Hindlimb muscle (tissue), 1 donor: ENCODE measurements at regions not wholly inside any gene's neighbourhood (a gene's known extent, or its start where the extent isn't known, plus 50 kb on each side); places are given as distances from the start of the nearest gene placed in this dataset.
"Not testable (repeated sequence)": the region's sequence is repeated elsewhere in the genome, so short reads cannot be mapped to it uniquely, and the experiment has no call there.

ENCODE experiments used
- DNase-seq: peaks from one replicate; pipeline ENCODE4 v3.0.0-alpha.2; 2013

GRCh38 chr16:7938175-7938574 lies 605.5 kb downstream of the RBFOX1 start:
- peak; percentile 70 for DNase-seq

GRCh38 chr16:7921345-7921744 lies 588.7 kb downstream of the RBFOX1 start:
- no peak for DNase-seq

- DNase-seq = no peak
These were observed 587.1 kb downstream of the RBFOX1 start for GRCh38 chr16:7919782-7920181.

GRCh38 chr16:7914748-7915147 lies 582.1 kb downstream of the RBFOX1 start:
- DNase-seq = no peak

GRCh38 chr16:7912132-7912531 lies 579.5 kb downstream of the RBFOX1 start:
- DNase-seq = no peak

- DNase-seq = no peak
These were observed 577.5 kb downstream of the RBFOX1 start for GRCh38 chr16:7910116-7910515.

GRCh38 chr16:7888411-7888810 lies 555.8 kb downstream of the RBFOX1 start:
- DNase-seq = peak; percentile 18

GRCh38 chr16:7887316-7887715 lies 554.7 kb downstream of the RBFOX1 start:
- no peak for DNase-seq

GRCh38 chr16:7871979-7872378 lies 539.3 kb downstream of the RBFOX1 start:
- DNase-seq = no peak

- no peak for DNase-seq
These were observed 538.7 kb downstream of the RBFOX1 start for GRCh38 chr16:7871371-7871770.

GRCh38 chr16:7867831-7868230 lies 535.2 kb downstream of the RBFOX1 start:
- no peak for DNase-seq

- DNase-seq = no peak
These were observed 533.5 kb downstream of the RBFOX1 start for GRCh38 chr16:7866144-7866543.

- not testable (repeated sequence) for DNase-seq
These were observed 532.7 kb downstream of the RBFOX1 start for GRCh38 chr16:7865393-7865792.

- DNase-seq = no peak
These were observed 529.4 kb downstream of the RBFOX1 start for GRCh38 chr16:7861891-7862582.

- no peak for DNase-seq
These were observed 520.6 kb downstream of the RBFOX1 start for GRCh38 chr16:7853197-7853596.

- DNase-seq = peak; percentile 5
These were observed 517.2 kb downstream of the RBFOX1 start for GRCh38 chr16:7849841-7850240.

- no peak for DNase-seq
These were observed 510.6 kb downstream of the RBFOX1 start for GRCh38 chr16:7843261-7843660.

GRCh38 chr16:7839568-7839967 lies 506.9 kb downstream of the RBFOX1 start:
- DNase-seq = no peak

GRCh38 chr16:7834771-7835431 lies 502.3 kb downstream of the RBFOX1 start:
- DNase-seq = no peak

GRCh38 chr16:7820816-7821215 lies 488.2 kb downstream of the RBFOX1 start:
- no peak for DNase-seq

- peak; percentile 38 for DNase-seq
These were observed 473.2 kb downstream of the RBFOX1 start for GRCh38 chr16:7805686-7806396.

- no peak for DNase-seq
These were observed 472.1 kb downstream of the RBFOX1 start for GRCh38 chr16:7804635-7805195.

- no peak for DNase-seq
These were observed 459.7 kb downstream of the RBFOX1 start for GRCh38 chr16:7792346-7792745.
